MG63 (cell line): ENCODE measurements at regions not wholly inside any gene's neighbourhood (a gene's known extent, or its start where the extent isn't known, plus 50 kb on each side); places are given as distances from the start of the nearest gene placed in this dataset.

Experiments
- DNase-seq: peaks from one replicate; pipeline ENCODE4 v3.0.0-alpha.2; 2020
- H3K27me3 ChIP-seq: fragments of 250-450 bp; sonication (Bioruptor Pico); 2 replicates; pipeline ENCODE4 v1.5.1; 2020; ENCODE audit warnings: mild to moderate bottlenecking, moderate library complexity
- H3K36me3 ChIP-seq: fragments of 250-450 bp; sonication (Bioruptor Pico); 2 replicates; pipeline ENCODE4 v1.5.1; 2020; ENCODE audit warnings: mild to moderate bottlenecking, moderate library complexity
- H3K4me3 ChIP-seq: fragments of 250-450 bp; sonication (Bioruptor Pico); 2 replicates; pipeline ENCODE4 v1.5.1; 2020; ENCODE audit warnings: mild to moderate bottlenecking, moderate library complexity
- H3K9me3 ChIP-seq: fragments of 250-450 bp; sonication (Bioruptor Pico); 2 replicates; pipeline ENCODE4 v1.5.1; 2020; ENCODE audit warnings: mild to moderate bottlenecking, moderate library complexity

GRCh38 chr3:161969867-161970266, 473.3 kb downstream of the OTOL1 start:
- no peak for DNase-seq
- H3K27me3 ChIP-seq: no peaks in the 10 kb centered on the region
- no peak overlapping the region for H3K4me3 ChIP-seq
- no peaks in the 10 kb centered on the region for H3K9me3 ChIP-seq
- no peaks in the 10 kb centered on the region for H3K36me3 ChIP-seq

DNA sequence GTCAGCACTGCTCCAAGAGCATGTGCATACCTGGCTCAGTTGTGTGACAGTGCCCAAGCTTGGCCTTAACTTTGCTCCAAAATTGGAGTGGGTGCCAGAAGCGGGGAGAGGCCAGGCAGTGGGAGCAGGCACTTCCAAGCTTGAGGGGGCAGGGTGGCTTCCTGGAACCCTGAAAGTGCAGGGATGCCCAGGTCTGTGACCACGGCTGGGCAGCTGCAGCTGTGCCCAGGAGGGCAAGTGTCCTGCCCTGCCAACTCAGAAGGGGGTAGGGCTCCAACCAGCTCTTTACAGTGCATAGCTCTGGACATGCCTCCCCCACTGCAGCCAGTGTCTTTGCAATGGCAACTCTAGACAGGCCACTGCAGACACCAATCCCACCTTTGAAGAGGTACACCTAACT, 478.6 kb downstream of the OTOL1 start:
- no peak for DNase-seq
- Histone ChIP-seq H3K9me3 (no peaks in the 10 kb centered on the region; the same call in 1 of the 2 replicates), H3K27me3 (no peaks in the 10 kb centered on the region), H3K4me3 (no peak overlapping the region), H3K36me3 (no peaks in the 10 kb centered on the region)

DNA sequence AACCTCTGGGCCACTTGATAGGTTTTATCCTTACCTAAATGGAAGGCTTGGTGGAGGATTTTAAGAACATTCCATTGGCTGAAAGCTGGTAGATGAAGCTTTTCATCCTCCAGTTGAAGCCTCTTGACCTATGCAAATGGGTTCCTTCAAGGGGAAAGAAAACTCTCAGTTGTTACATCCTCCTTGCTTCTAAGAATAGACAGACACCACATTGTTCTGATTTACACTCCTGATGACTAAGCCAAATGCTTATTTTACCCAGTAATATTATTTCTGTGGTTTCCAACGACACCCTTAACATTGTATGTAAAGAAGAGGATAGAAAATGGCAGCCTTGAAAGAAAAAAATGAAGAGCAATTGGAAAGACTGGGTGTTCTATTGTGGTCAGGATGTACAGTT, 480.5 kb downstream of the OTOL1 start:
- DNase-seq: no peak
- H3K4me3 ChIP-seq: no peak overlapping the region
- H3K36me3 ChIP-seq: no peaks in the 10 kb centered on the region
- no peaks in the 10 kb centered on the region for H3K27me3 ChIP-seq
- H3K9me3 ChIP-seq: no peaks in the 10 kb centered on the region; the same call in 1 of the 2 replicates

DNA sequence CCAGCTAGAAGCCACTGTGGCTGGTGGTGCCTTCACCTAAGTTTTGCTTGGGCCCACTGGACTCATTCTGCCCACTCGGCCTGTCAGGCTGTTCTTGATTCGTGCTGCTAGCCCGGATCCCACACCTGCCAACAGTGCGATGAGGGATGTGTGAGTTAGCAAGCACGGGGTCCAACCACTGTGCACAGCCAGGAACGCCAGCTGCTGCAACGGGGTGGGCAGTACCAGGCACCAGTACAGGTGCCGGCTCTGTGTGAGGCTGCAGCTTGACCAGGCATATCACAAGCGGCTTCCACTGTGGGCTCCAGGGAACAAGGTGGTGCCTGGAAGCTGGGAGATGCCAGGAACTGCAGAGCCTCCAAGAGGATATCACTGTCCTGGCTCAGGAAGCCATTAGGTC, 481.2 kb downstream of the OTOL1 start:
- Histone ChIP-seq H3K27me3 (no peaks in the 10 kb centered on the region), H3K4me3 (no peak overlapping the region), H3K36me3 (no peaks in the 10 kb centered on the region), H3K9me3 (no peaks in the 10 kb centered on the region; the same call in 1 of the 2 replicates)
- no peak for DNase-seq

DNA sequence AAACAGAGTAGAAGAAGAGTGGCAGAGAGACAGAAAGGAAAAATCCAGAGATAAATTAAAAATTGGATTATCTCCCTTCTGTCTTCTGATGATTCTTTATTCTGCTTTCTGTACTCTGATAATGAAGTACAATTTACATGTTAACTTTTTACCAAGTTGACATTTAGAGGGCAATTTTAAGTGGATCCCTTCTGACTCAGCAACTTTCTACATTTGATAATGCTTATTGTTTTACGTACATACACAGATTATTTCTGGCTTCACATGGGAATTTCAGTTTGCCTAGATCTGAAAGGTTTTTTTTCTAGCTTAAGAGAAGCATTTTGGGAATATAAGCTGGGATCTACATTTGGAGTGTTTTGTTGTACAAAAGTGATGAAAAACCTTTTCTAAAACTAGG, 491.3 kb downstream of the OTOL1 start:
- no peaks in the 10 kb centered on the region for H3K36me3 ChIP-seq
- DNase-seq: no peak
- no peaks in the 10 kb centered on the region for H3K9me3 ChIP-seq
- no peak overlapping the region for H3K4me3 ChIP-seq
- no peaks in the 10 kb centered on the region for H3K27me3 ChIP-seq

DNA sequence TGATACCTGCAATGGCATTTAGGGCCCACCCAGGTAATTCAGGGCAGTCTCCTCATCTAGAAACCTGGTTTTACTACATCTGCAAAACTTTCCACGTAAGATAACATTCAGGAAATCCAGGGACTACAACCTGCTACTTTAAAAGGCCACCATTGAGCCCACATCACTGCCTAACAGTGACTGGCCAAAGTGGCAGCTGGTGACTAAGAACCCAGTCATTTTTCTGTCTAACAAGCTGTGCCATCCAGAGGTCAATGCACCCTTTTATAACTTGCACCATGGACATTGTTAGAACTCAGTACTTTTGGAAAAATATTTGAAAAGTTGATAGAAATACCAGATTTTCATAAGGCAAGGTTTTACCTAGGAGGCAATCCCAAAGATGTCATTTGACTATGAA, 492.4 kb downstream of the OTOL1 start:
- Histone ChIP-seq H3K36me3 (no peaks in the 10 kb centered on the region), H3K4me3 (no peak overlapping the region), H3K9me3 (no peaks in the 10 kb centered on the region), H3K27me3 (no peaks in the 10 kb centered on the region)
- DNase-seq: no peak

DNA sequence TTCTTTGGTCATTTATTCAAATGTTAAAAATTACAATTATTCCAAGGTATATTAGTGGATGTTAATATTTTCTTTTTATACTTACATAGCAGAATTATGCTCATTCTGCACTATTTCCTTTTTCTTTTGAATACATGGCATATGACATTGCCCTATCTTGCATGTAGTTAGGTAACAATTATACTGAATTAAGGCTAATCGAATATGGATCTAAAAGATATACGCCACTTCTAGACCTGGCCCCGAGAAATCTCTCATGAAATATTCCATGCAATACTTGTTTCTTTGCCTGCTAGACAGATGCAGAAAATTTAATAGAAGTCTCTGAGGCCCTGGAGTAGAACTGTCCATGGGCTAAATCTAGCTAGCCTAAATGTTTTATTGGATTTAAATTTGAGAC, 493.4 kb downstream of the OTOL1 start:
- Histone ChIP-seq H3K4me3 (no peak overlapping the region), H3K9me3 (no peaks in the 10 kb centered on the region), H3K27me3 (no peaks in the 10 kb centered on the region), H3K36me3 (no peaks in the 10 kb centered on the region)
- no peak for DNase-seq

DNA sequence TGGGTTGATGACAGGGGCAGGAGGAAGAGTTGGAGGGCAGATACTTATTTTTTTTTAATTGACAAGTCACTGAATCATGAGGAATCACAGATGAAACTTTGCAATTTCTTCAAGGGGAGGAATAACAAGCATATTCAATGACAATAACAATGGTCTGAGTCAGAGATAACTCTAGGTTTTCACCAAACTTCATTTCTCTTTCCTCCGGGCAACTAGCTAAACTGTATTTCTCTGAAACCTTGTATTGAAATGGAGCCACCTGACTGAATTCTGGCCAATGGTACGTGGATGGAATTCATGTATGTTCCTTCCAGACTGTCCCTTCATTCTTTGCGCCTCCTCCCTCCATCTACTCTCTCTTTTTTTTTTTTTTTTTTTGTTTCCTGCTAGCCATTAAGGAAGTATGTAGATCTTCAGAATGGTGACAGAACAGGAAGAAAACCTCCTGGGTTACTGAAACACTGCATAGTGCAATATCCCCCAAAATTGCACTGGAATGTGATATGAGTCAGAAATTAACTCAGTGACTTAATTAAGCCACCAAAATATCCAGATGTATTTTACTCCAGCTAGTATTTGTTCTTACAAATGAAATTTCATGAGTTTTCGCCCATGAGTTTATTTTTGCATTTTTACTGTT, 495.4 kb downstream of the OTOL1 start:
- DNase-seq: no peak
- Histone ChIP-seq H3K9me3 (no peaks in the 10 kb centered on the region), H3K27me3 (no peaks in the 10 kb centered on the region), H3K36me3 (no peaks in the 10 kb centered on the region), H3K4me3 (no peak overlapping the region)

DNA sequence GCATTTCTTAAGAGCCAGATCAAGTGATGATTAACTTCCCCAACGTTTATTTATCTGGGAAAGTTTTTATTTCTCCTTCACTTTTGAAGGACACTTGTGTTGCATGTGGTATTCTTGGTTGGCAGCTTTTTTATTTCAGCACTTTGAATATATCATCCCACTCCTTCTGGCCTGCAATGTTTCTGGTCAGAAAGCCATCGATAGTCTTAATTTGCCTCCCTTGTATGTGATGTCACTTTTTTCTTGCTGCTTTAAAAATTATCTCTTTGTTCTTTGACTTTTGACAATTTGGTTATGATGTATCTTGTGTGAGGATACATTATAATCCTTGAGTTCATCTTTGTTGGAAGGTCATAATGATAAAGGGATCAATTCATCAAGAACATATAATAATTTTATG, 503.2 kb downstream of the OTOL1 start:
- no peak for DNase-seq
- Histone ChIP-seq H3K4me3 (no peak overlapping the region), H3K36me3 (no peaks in the 10 kb centered on the region), H3K9me3 (peaks cover 6% of the 10 kb centered on the region; the same call in 1 of the 2 replicates), H3K27me3 (no peaks in the 10 kb centered on the region)

GRCh38 chr3:162007722-162008121, 511.1 kb downstream of the OTOL1 start:
- no peaks in the 10 kb centered on the region for H3K27me3 ChIP-seq
- DNase-seq: no peak
- H3K4me3 ChIP-seq: no peak overlapping the region

GRCh38 chr3:162012633-162013032, 516.0 kb downstream of the OTOL1 start:
- Histone ChIP-seq H3K36me3 (no peaks in the 10 kb centered on the region), H3K9me3 (no peaks in the 10 kb centered on the region), H3K4me3 (no peak overlapping the region), H3K27me3 (no peaks in the 10 kb centered on the region)
- DNase-seq: no peak

More at GRCh38 chr3:162007722-162008121, 511.1 kb downstream of the OTOL1 start:
- no peaks in the 10 kb centered on the region for H3K36me3 ChIP-seq
- no peaks in the 10 kb centered on the region for H3K9me3 ChIP-seq

- no peak for DNase-seq
Measured at GRCh38 chr3:162014284-162014683, 517.7 kb downstream of the OTOL1 start.

GRCh38 chr3:162015856-162016255, 519.2 kb downstream of the OTOL1 start:
- no peak for DNase-seq
- H3K36me3 ChIP-seq: no peaks in the 10 kb centered on the region
- no peaks in the 10 kb centered on the region for H3K27me3 ChIP-seq
- no peaks in the 10 kb centered on the region for H3K9me3 ChIP-seq
- no peak overlapping the region for H3K4me3 ChIP-seq

More at GRCh38 chr3:162014284-162014683, 517.7 kb downstream of the OTOL1 start:
- Histone ChIP-seq H3K4me3 (no peak overlapping the region), H3K36me3 (no peaks in the 10 kb centered on the region), H3K9me3 (no peaks in the 10 kb centered on the region), H3K27me3 (no peaks in the 10 kb centered on the region)

DNA sequence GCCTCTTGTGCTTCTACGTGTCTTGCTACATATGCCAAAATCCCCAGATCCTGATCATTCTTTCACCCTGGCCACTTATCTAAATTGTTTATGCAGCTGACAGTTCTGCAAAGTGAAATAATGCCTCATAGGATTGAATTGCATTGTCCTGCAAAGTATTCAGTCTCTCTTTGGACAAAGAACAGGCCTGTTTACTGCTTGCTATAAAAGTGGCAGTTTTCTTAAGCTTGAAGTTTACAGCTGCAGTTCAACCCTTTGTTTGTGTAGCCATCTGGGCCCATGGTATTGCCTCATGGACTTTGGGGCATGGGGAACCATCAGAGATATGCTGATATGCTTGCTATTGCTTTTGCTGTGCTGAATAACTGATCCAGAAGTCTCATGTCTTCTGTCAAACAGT, 523.2 kb downstream of the OTOL1 start:
- DNase-seq: no peak
- Histone ChIP-seq H3K27me3 (no peaks in the 10 kb centered on the region), H3K36me3 (no peaks in the 10 kb centered on the region), H3K4me3 (no peak overlapping the region), H3K9me3 (no peaks in the 10 kb centered on the region)

GRCh38 chr3:162021206-162021605, 524.6 kb downstream of the OTOL1 start:
- H3K4me3 ChIP-seq: no peak overlapping the region
- no peaks in the 10 kb centered on the region for H3K9me3 ChIP-seq
- no peaks in the 10 kb centered on the region for H3K36me3 ChIP-seq
- H3K27me3 ChIP-seq: no peaks in the 10 kb centered on the region
- no peak for DNase-seq

DNA sequence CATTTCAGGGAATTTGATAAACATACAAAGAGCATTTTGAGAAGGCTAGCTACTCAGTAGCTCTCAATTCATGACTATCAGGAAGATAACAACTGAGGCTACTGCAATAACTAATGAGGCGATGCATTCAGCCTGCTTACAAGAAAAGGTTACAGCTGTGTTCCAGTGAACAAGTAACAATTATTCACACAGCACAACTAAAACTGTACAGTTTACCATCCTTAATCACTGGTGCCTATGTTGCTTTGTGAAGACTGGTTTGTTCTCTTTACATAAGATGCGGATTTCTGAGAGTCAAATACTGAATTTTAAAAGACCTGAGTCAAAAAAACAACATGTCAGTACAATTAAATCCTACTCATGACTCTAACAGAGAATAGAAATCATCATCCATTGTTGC, 526.3 kb downstream of the OTOL1 start:
- Histone ChIP-seq H3K36me3 (no peaks in the 10 kb centered on the region), H3K9me3 (no peaks in the 10 kb centered on the region), H3K4me3 (no peak overlapping the region), H3K27me3 (no peaks in the 10 kb centered on the region)
- DNase-seq: no peak

DNA sequence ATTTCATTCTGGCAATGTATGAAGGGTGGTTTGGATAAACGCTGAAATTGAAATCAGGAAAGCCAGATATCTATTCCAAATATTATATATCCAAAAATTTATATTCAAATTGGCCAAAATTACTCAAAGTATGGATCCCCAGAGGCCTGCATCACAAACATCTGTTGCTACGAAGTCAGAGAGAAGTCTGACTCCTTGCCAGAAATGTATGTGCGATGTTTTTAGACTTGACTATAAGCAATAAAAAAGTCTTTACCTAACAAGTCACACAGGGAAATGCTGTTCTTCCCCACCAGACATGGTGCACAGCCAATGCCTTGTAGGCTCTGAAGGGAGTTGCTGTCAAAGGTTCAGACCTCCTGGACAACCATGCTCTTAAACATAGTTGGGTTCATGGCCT, 533.1 kb downstream of the OTOL1 start:
- Histone ChIP-seq H3K9me3 (no peaks in the 10 kb centered on the region), H3K4me3 (no peak overlapping the region), H3K36me3 (no peaks in the 10 kb centered on the region), H3K27me3 (no peaks in the 10 kb centered on the region)
- DNase-seq: no peak

GRCh38 chr3:162034368-162034767, 537.8 kb downstream of the OTOL1 start:
- DNase-seq: no peak
- no peaks in the 10 kb centered on the region for H3K9me3 ChIP-seq

GRCh38 chr3:162041622-162042021, 545.0 kb downstream of the OTOL1 start:
- no peak for DNase-seq
- Histone ChIP-seq H3K36me3 (no peaks in the 10 kb centered on the region), H3K4me3 (no peak overlapping the region), H3K27me3 (no peaks in the 10 kb centered on the region), H3K9me3 (no peaks in the 10 kb centered on the region)

More at GRCh38 chr3:162034368-162034767, 537.8 kb downstream of the OTOL1 start:
- H3K36me3 ChIP-seq: no peaks in the 10 kb centered on the region
- H3K4me3 ChIP-seq: no peak overlapping the region
- no peaks in the 10 kb centered on the region for H3K27me3 ChIP-seq
